Parathyroid adenoma (tissue), 2 donors: ENCODE measurements at regions not wholly inside any gene's neighbourhood (a gene's known extent, or its start where the extent isn't known, plus 50 kb on each side); places are given as distances from the start of the nearest gene placed in this dataset.

Source experiments
- H2AFZ ChIP-seq: fragments of 300-600 bp; sonication (generic); one replicate; pipeline ENCODE4 v1.7.0; 2017; ENCODE audit warnings: antibody characterized with exemption, mild to moderate bottlenecking
- H3K27ac ChIP-seq: fragments of 300-600 bp; sonication (generic); one replicate; pipeline ENCODE4 v1.7.0; 2017
- H3K27me3 ChIP-seq: fragments of 300-600 bp; sonication (generic); one replicate; pipeline ENCODE4 v1.7.0; 2017; ENCODE audit warnings: low read length; ENCODE audit not compliant: control insufficient read depth, insufficient read depth
- H3K36me3 ChIP-seq: fragments of 300-600 bp; sonication (generic); one replicate; pipeline ENCODE4 v1.7.0; 2017; ENCODE audit warnings: low read length; ENCODE audit not compliant: control insufficient read depth, insufficient read depth
- H3K4me1 ChIP-seq: fragments of 300-600 bp; sonication (generic); one replicate; pipeline ENCODE4 v1.7.0; 2017; ENCODE audit warnings: control low read depth
- H3K4me2 ChIP-seq: fragments of 300-600 bp; sonication (generic); one replicate; pipeline ENCODE4 v1.7.0; 2017; ENCODE audit warnings: low read length
- H3K4me3 ChIP-seq: fragments of 300-600 bp; sonication (generic); one replicate; pipeline ENCODE4 v1.7.0; 2017; ENCODE audit warnings: low read depth, low read length
- H3K79me2 ChIP-seq: fragments of 300-600 bp; sonication (generic); one replicate; pipeline ENCODE4 v1.7.0; 2017; ENCODE audit warnings: control low read depth
- H3K9ac ChIP-seq: fragments of 300-600 bp; sonication (generic); one replicate; pipeline ENCODE4 v1.7.0; 2017; ENCODE audit warnings: mild to moderate bottlenecking
- H3K9me3 ChIP-seq: fragments of 300-600 bp; sonication (generic); one replicate; pipeline ENCODE4 v1.7.0; 2017; ENCODE audit warnings: low read length; ENCODE audit not compliant: control insufficient read depth
- CTCF ChIP-seq: fragments of 300-600 bp; sonication (generic); IDR thresholded peaks from one replicate; pipeline ENCODE4 v1.7.0; 2017; ENCODE audit warnings: antibody characterized with exemption, mild to moderate bottlenecking
- donor health status: primary hyperparathyroidism.

- H3K9me3 ChIP-seq = no peaks in the 10 kb centered on the region
- no peak overlapping the region for H2AFZ ChIP-seq
- no peak for TF ChIP-seq CTCF
- H3K79me2 ChIP-seq = no peaks in the 10 kb centered on the region
- H3K4me2 ChIP-seq = no peak overlapping the region
- no peak overlapping the region for H3K27ac ChIP-seq
- no peaks in the 10 kb centered on the region for H3K4me1 ChIP-seq
- no peak overlapping the region for H3K4me3 ChIP-seq
- H3K27me3 ChIP-seq = no peaks in the 10 kb centered on the region
- no peaks in the 10 kb centered on the region for H3K36me3 ChIP-seq
- H3K9ac ChIP-seq = no peak overlapping the region
These were observed 136.9 kb upstream of the PFN2 start for GRCh38 chr3:150107429-150108175.

GRCh38 chr3:150106740-150107428, 136.2 kb upstream of the PFN2 start:
- Histone ChIP-seq H3K79me2 (no peaks in the 10 kb centered on the region), H3K9ac (no peak overlapping the region), H3K4me3 (no peak overlapping the region), H3K27me3 (no peaks in the 10 kb centered on the region), H3K27ac (no peak overlapping the region), H3K4me1 (no peaks in the 10 kb centered on the region), H2AFZ (no peak overlapping the region), H3K4me2 (no peak overlapping the region), H3K36me3 (no peaks in the 10 kb centered on the region), H3K9me3 (no peaks in the 10 kb centered on the region)
- no peak for TF ChIP-seq CTCF

GRCh38 chr3:150105886-150106612, 135.4 kb upstream of the PFN2 start:
- H3K9me3 ChIP-seq = no peaks in the 10 kb centered on the region
- no peaks in the 10 kb centered on the region for H3K4me1 ChIP-seq

GRCh38 chr3:150105025-150105424, 134.3 kb upstream of the PFN2 start:
- Histone ChIP-seq H3K4me1 (no peaks in the 10 kb centered on the region), H3K79me2 (no peaks in the 10 kb centered on the region), H3K4me2 (no peak overlapping the region), H3K36me3 (no peaks in the 10 kb centered on the region), H3K4me3 (no peak overlapping the region), H2AFZ (no peak overlapping the region), H3K9ac (no peak overlapping the region), H3K27me3 (no peaks in the 10 kb centered on the region), H3K9me3 (no peaks in the 10 kb centered on the region), H3K27ac (no peak overlapping the region)
- TF ChIP-seq CTCF = no peak

More at GRCh38 chr3:150105886-150106612, 135.4 kb upstream of the PFN2 start:
- Histone ChIP-seq H3K27ac (no peak overlapping the region), H2AFZ (no peak overlapping the region), H3K79me2 (no peaks in the 10 kb centered on the region), H3K36me3 (no peaks in the 10 kb centered on the region), H3K9ac (no peak overlapping the region), H3K27me3 (no peaks in the 10 kb centered on the region), H3K4me2 (no peak overlapping the region), H3K4me3 (no peak overlapping the region)
- no peak for TF ChIP-seq CTCF
